Activated CD4-positive, alpha-beta T cell treated with anti-CD3 and anti-CD28 coated beads, Interleukin-2, Interleukin-4, amounts not matched to agents 100 ng/mL and 50 ng/mL, durations not matched to agents 16 hours and 8 hours (primary cell): ENCODE measurements at regions not wholly inside any gene's neighbourhood (a gene's known extent, or its start where the extent isn't known, plus 50 kb on each side); places are given as distances from the start of the nearest gene placed in this dataset.

Experiments
- DNase-seq: peaks from one replicate; pipeline ENCODE4 v3.0.0-alpha.2; 2020; ENCODE audit warnings: low spot score

GRCh38 chr10:43970018-43970698, 321.5 kb upstream of the ZNF32 start:
- DNase-seq, result no peak

- no peak for DNase-seq
These were observed 320.8 kb upstream of the ZNF32 start for GRCh38 chr10:43969506-43969905.

- DNase-seq, result no peak
These were observed 320.3 kb upstream of the ZNF32 start for GRCh38 chr10:43968961-43969360.

GRCh38 chr10:43968076-43968475, 319.4 kb upstream of the ZNF32 start:
- DNase-seq, result no peak

GRCh38 chr10:43966571-43966965, 317.9 kb upstream of the ZNF32 start:
- no peak for DNase-seq

- no peak for DNase-seq
These were observed 317.4 kb upstream of the ZNF32 start for GRCh38 chr10:43965918-43966570.

- no peak for DNase-seq
These were observed 316.6 kb upstream of the ZNF32 start for GRCh38 chr10:43965033-43965917.

GRCh38 chr10:43964486-43964885, 315.8 kb upstream of the ZNF32 start:
- no peak for DNase-seq

- no peak for DNase-seq
These were observed 315.2 kb upstream of the ZNF32 start for GRCh38 chr10:43963793-43964425.

GRCh38 chr10:43963379-43963778, 314.7 kb upstream of the ZNF32 start:
- DNase-seq, result no peak

- no peak for DNase-seq
These were observed 313.9 kb upstream of the ZNF32 start for GRCh38 chr10:43962346-43963191.

- no peak for DNase-seq
These were observed 313.1 kb upstream of the ZNF32 start for GRCh38 chr10:43961523-43962345.

GRCh38 chr10:43960981-43961380, 312.3 kb upstream of the ZNF32 start:
- DNase-seq, result no peak

GRCh38 chr10:43960477-43960876, 311.8 kb upstream of the ZNF32 start:
- DNase-seq, result no peak

GRCh38 chr10:43960135-43960415, 311.4 kb upstream of the ZNF32 start:
- no peak for DNase-seq

- DNase-seq, result no peak
These were observed 310.9 kb upstream of the ZNF32 start for GRCh38 chr10:43959364-43960134.

- DNase-seq, result no peak
These were observed 310.3 kb upstream of the ZNF32 start for GRCh38 chr10:43958964-43959363.

- no peak for DNase-seq
These were observed 309.4 kb upstream of the ZNF32 start for GRCh38 chr10:43958071-43958432.

GRCh38 chr10:43957267-43958070, 308.8 kb upstream of the ZNF32 start:
- no peak for DNase-seq
